ENCODE measurements at regions not wholly inside any gene's neighbourhood (a gene's known extent, or its start where the extent isn't known, plus 50 kb on each side); places are given as distances from the start of the nearest gene placed in this dataset.

DNA sequence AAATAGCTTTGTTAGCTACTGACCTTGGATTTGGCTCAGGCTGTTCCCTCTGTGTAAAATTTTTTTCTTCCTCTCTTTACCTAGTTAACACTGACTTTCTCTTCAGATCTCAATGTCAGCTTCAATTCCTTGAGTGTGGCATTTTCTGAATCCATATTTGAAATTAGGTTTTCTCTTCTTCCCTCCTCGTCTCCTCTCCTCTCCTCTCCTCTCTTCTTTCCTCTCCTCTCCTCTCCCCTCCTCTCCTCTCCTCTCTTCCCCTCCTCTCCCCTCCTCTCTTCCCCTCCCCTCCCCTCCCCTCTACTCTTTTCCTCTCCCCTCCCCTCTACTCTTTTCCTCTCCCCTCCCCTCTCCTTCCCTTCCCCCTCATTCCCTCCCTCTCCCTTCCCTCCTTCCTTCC is 453.3 kb downstream of the BMP2 start:
- no peak for TF ChIP-seq POLR2A (IDR thresholded peaks at IDR 0.05; ENCODE audit: low read depth, low read length)
- TF ChIP-seq TAF1 (IDR thresholded peaks at IDR 0.05; ENCODE audit: low read depth, low read length): no peak
- no peak for TF ChIP-seq POLR2AphosphoS5 (IDR thresholded peaks at IDR 0.05; ENCODE audit: low read depth, low read length)
- no peak for TF ChIP-seq PAX5 (IDR thresholded peaks at IDR 0.05; ENCODE audit: insufficient read depth, low read length, severe bottlenecking)
- TF ChIP-seq POU2F2 (IDR thresholded peaks at IDR 0.05; ENCODE audit: low read depth, low read length): no peak
- TF ChIP-seq SPI1 (IDR thresholded peaks at IDR 0.05; ENCODE audit: low read depth, low read length): no peak

All from GM12891 (cell line).